ENCODE measurements at regions not wholly inside any gene's neighbourhood (a gene's known extent, or its start where the extent isn't known, plus 50 kb on each side); places are given as distances from the start of the nearest gene placed in this dataset.

GRCh38 chr6:3546121-3546520 is 89.3 kb upstream of the SLC22A23 start:
- no peak overlapping the region for H3K4me3 ChIP-seq (ENCODE audit: insufficient read depth, low read depth, low read length)
- H3K36me3 ChIP-seq (replicated peaks; ENCODE audit: control insufficient read depth, insufficient read depth, low read length), result no peaks in the 10 kb centered on the region
- DNase-seq, result no peak
- no peaks in the 10 kb centered on the region for H3K27me3 ChIP-seq (ENCODE audit: control insufficient read depth, insufficient read depth, low read length)

- H3K27me3 ChIP-seq (ENCODE audit: control insufficient read depth, insufficient read depth, low read length), result no peaks in the 10 kb centered on the region
- H3K4me3 ChIP-seq (ENCODE audit: insufficient read depth, low read depth, low read length), result no peak overlapping the region
- DNase-seq, result no peak
- H3K36me3 ChIP-seq (replicated peaks; ENCODE audit: control insufficient read depth, insufficient read depth, low read length), result no peaks in the 10 kb centered on the region
Observed at GRCh38 chr6:3545156-3545555, 88.3 kb upstream of the SLC22A23 start.

- DNase-seq, result no peak
- H3K36me3 ChIP-seq (replicated peaks; ENCODE audit: control insufficient read depth, insufficient read depth, low read length), result no peaks in the 10 kb centered on the region
Observed at GRCh38 chr6:3542032-3542640, 85.3 kb upstream of the SLC22A23 start.

GRCh38 chr6:3541006-3541585 is 84.2 kb upstream of the SLC22A23 start:
- Histone ChIP-seq H3K27me3 (ENCODE audit: control insufficient read depth, insufficient read depth, low read length) (no peaks in the 10 kb centered on the region; the same call in 1 of the 2 replicates), H3K36me3 (replicated peaks; ENCODE audit: control insufficient read depth, insufficient read depth, low read length) (no peaks in the 10 kb centered on the region), H3K4me3 (ENCODE audit: insufficient read depth, low read depth, low read length) (no peak overlapping the region)
- DNase-seq, result no peak

More at GRCh38 chr6:3542032-3542640, 85.3 kb upstream of the SLC22A23 start:
- Histone ChIP-seq H3K27me3 (ENCODE audit: control insufficient read depth, insufficient read depth, low read length) (no peaks in the 10 kb centered on the region), H3K4me3 (ENCODE audit: insufficient read depth, low read depth, low read length) (no peak overlapping the region)

- Histone ChIP-seq H3K4me3 (ENCODE audit: insufficient read depth, low read depth, low read length) (no peak overlapping the region), H3K36me3 (replicated peaks; ENCODE audit: control insufficient read depth, insufficient read depth, low read length) (no peaks in the 10 kb centered on the region), H3K27me3 (ENCODE audit: control insufficient read depth, insufficient read depth, low read length) (no peaks in the 10 kb centered on the region; the same call in 1 of the 2 replicates)
- no peak for DNase-seq
Observed at GRCh38 chr6:3540253-3540820, 83.5 kb upstream of the SLC22A23 start.

GRCh38 chr6:3538536-3538935 is 81.7 kb upstream of the SLC22A23 start:
- Histone ChIP-seq H3K4me3 (ENCODE audit: insufficient read depth, low read depth, low read length) (no peak overlapping the region), H3K36me3 (replicated peaks; ENCODE audit: control insufficient read depth, insufficient read depth, low read length) (no peaks in the 10 kb centered on the region), H3K27me3 (ENCODE audit: control insufficient read depth, insufficient read depth, low read length) (no peaks in the 10 kb centered on the region; the same call in 1 of the 2 replicates)
- no peak for DNase-seq

GRCh38 chr6:3536901-3537300 is 80.1 kb upstream of the SLC22A23 start:
- H3K4me3 ChIP-seq (ENCODE audit: insufficient read depth, low read depth, low read length), result no peak overlapping the region
- no peaks in the 10 kb centered on the region for H3K36me3 ChIP-seq (replicated peaks; ENCODE audit: control insufficient read depth, insufficient read depth, low read length)
- DNase-seq, result no peak
- no peaks in the 10 kb centered on the region; the same call in 1 of the 2 replicates for H3K27me3 ChIP-seq (ENCODE audit: control insufficient read depth, insufficient read depth, low read length)

GRCh38 chr6:3535776-3536435 is 79.1 kb upstream of the SLC22A23 start:
- no peaks in the 10 kb centered on the region for H3K36me3 ChIP-seq (replicated peaks; ENCODE audit: control insufficient read depth, insufficient read depth, low read length)
- no peak overlapping the region for H3K4me3 ChIP-seq (ENCODE audit: insufficient read depth, low read depth, low read length)
- no peak for DNase-seq

GRCh38 chr6:3535033-3535775 is 78.4 kb upstream of the SLC22A23 start:
- Histone ChIP-seq H3K36me3 (replicated peaks; ENCODE audit: control insufficient read depth, insufficient read depth, low read length) (no peaks in the 10 kb centered on the region), H3K4me3 (ENCODE audit: insufficient read depth, low read depth, low read length) (no peak overlapping the region), H3K27me3 (ENCODE audit: control insufficient read depth, insufficient read depth, low read length) (peaks cover 2% of the 10 kb centered on the region; the same call in 1 of the 2 replicates)
- no peak for DNase-seq

More at GRCh38 chr6:3535776-3536435, 79.1 kb upstream of the SLC22A23 start:
- H3K27me3 ChIP-seq (ENCODE audit: control insufficient read depth, insufficient read depth, low read length), result peaks cover 2% of the 10 kb centered on the region; the same call in 1 of the 2 replicates

GRCh38 chr6:3534599-3534998 is 77.7 kb upstream of the SLC22A23 start:
- DNase-seq, result no peak
- H3K36me3 ChIP-seq (replicated peaks; ENCODE audit: control insufficient read depth, insufficient read depth, low read length), result no peaks in the 10 kb centered on the region
- peaks cover 2% of the 10 kb centered on the region; the same call in 1 of the 2 replicates for H3K27me3 ChIP-seq (ENCODE audit: control insufficient read depth, insufficient read depth, low read length)
- no peak overlapping the region for H3K4me3 ChIP-seq (ENCODE audit: insufficient read depth, low read depth, low read length)

GRCh38 chr6:3533981-3534380 is 77.1 kb upstream of the SLC22A23 start:
- H3K4me3 ChIP-seq (ENCODE audit: insufficient read depth, low read depth, low read length), result no peak overlapping the region
- H3K36me3 ChIP-seq (replicated peaks; ENCODE audit: control insufficient read depth, insufficient read depth, low read length), result no peaks in the 10 kb centered on the region
- DNase-seq, result no peak
- peaks cover 2% of the 10 kb centered on the region; the same call in 1 of the 2 replicates for H3K27me3 ChIP-seq (ENCODE audit: control insufficient read depth, insufficient read depth, low read length)

- DNase-seq, result no peak
- H3K4me3 ChIP-seq (ENCODE audit: insufficient read depth, low read depth, low read length), result no peak overlapping the region
- H3K36me3 ChIP-seq (replicated peaks; ENCODE audit: control insufficient read depth, insufficient read depth, low read length), result no peaks in the 10 kb centered on the region
- H3K27me3 ChIP-seq (ENCODE audit: control insufficient read depth, insufficient read depth, low read length), result peaks cover 2% of the 10 kb centered on the region; the same call in 1 of the 2 replicates
Observed at GRCh38 chr6:3532296-3532916, 75.6 kb upstream of the SLC22A23 start.

- DNase-seq, result no peak
Observed at GRCh38 chr6:3531481-3531880, 74.6 kb upstream of the SLC22A23 start.

GRCh38 chr6:3530515-3530914 is 73.7 kb upstream of the SLC22A23 start:
- H3K27me3 ChIP-seq (ENCODE audit: control insufficient read depth, insufficient read depth, low read length), result peaks cover 2% of the 10 kb centered on the region; the same call in 1 of the 2 replicates
- no peak for DNase-seq
- no peak overlapping the region for H3K4me3 ChIP-seq (ENCODE audit: insufficient read depth, low read depth, low read length)
- no peaks in the 10 kb centered on the region for H3K36me3 ChIP-seq (replicated peaks; ENCODE audit: control insufficient read depth, insufficient read depth, low read length)

More at GRCh38 chr6:3531481-3531880, 74.6 kb upstream of the SLC22A23 start:
- Histone ChIP-seq H3K27me3 (ENCODE audit: control insufficient read depth, insufficient read depth, low read length) (peaks cover 2% of the 10 kb centered on the region; the same call in 1 of the 2 replicates), H3K4me3 (ENCODE audit: insufficient read depth, low read depth, low read length) (no peak overlapping the region), H3K36me3 (replicated peaks; ENCODE audit: control insufficient read depth, insufficient read depth, low read length) (no peaks in the 10 kb centered on the region)

All from H7 (cell line).